K562 (cell line): ENCODE measurements at regions not wholly inside any gene's neighbourhood (a gene's known extent, or its start where the extent isn't known, plus 50 kb on each side); places are given as distances from the start of the nearest gene placed in this dataset.

Source experiments
- ATAC-seq: fragments of 200-7000 bp; cut with Tn5 transposase; 3 replicates; pipeline ENCODE4 v1.9.1; 2020; ENCODE audit warnings: moderate library complexity
- BruUV-seq: library from RNA; stranded (reverse); fragments of 400-500 nt; replicated peaks from 2 replicates; lab custom pipeline; 2021; lab: Mats Ljungman, UMichigan
- CTCF ChIA-PET: fragments of 300-600 bp; formaldehyde crosslinking; extraction: SDS; loops from one replicate; lab custom pipeline; 2021; ENCODE audit warnings: low intra/inter-chr PET ratio; lab: Yijun Ruan, JAX
- POLR2A ChIA-PET: fragments of 300-600, 350-650 bp; sonication (Branson Sonifier 250); formaldehyde crosslinking; extraction: SDS; loops from one replicate; lab custom pipeline; 2021; ENCODE audit warnings: antibody characterized with exemption, inconsistent platforms; lab: Yijun Ruan, JAX
- DNase-seq, 4 experiments: peaks; one replicate each; pipeline versions ENCODE4 v3.0.0 to v3.0.0-alpha.2; 2011 to 2018; ENCODE audit warnings: low spot score in 3 of 4, mixed read lengths in 3 of 4; ENCODE audit errors: extremely low read depth in 1 of 4
- FAIRE-seq: peaks from 2 replicates; lab custom pipeline; 2011; peaks lifted over from hg19 to GRCh38; lab: Jason Lieb, UNC
- H2AFZ ChIP-seq: 2 replicates; pipeline ENCODE4 v1.6.0; 2011; ENCODE audit warnings: low read depth, low read length, control low read depth, inconsistent platforms
- H3K27ac ChIP-seq: fragments of 200-600 bp; 3 replicates; pipeline ENCODE4 v1.8.0; 2011; ENCODE audit warnings: low read depth, mild to moderate bottlenecking, control low read depth, inconsistent platforms, low read length, moderate library complexity, mixed read lengths; ENCODE audit errors: extremely low read depth
- H3K27me3 ChIP-seq, 2 experiments: fragments of 300-600 bp in 1 of 2; 2 replicates in 1 of 2; 3 replicates in 1 of 2; pipeline versions ENCODE4 v1.6.0 to v1.8.0; 2011; ENCODE audit warnings: inconsistent platforms in 2 of 2, low read length in 2 of 2, mild to moderate bottlenecking in 1 of 2, mixed read lengths in 1 of 2, moderate library complexity in 1 of 2; ENCODE audit not compliant: control insufficient read depth in 2 of 2, insufficient read depth in 2 of 2
- H3K36me3 ChIP-seq: fragments of 300-600 bp; 3 replicates; pipeline ENCODE4 v1.8.0; 2011; ENCODE audit warnings: mild to moderate bottlenecking, low read length, inconsistent platforms; ENCODE audit not compliant: control insufficient read depth, insufficient read depth
- H3K4me1 ChIP-seq, 2 experiments: fragments of 200-600 bp in 1 of 2; replicated peaks in 1 of 2; 2 replicates in 1 of 2; 3 replicates in 1 of 2; pipeline versions ENCODE4 v1.5.1 to v1.8.0; 2011; ENCODE audit warnings: inconsistent platforms in 2 of 2, low read length in 2 of 2, mild to moderate bottlenecking in 1 of 2, mixed read lengths in 1 of 2, moderate library complexity in 1 of 2; ENCODE audit not compliant: control insufficient read depth in 2 of 2, insufficient read depth in 2 of 2
- H3K4me2 ChIP-seq: 2 replicates; pipeline ENCODE4 v1.6.1; 2011; ENCODE audit warnings: low read length, control low read depth, inconsistent platforms, mixed read lengths; ENCODE audit not compliant: insufficient read depth
- H3K4me3 ChIP-seq: fragments of 200-600 bp; sonication (generic), shearing (Covaris generic); 2 replicates; pipeline ENCODE4 v1.5.1; 2016; ENCODE audit warnings: control low read depth, inconsistent platforms
- H3K79me2 ChIP-seq: fragments of 200-600 bp; 3 replicates; pipeline ENCODE4 v1.8.0; 2011; ENCODE audit warnings: low read length, inconsistent platforms; ENCODE audit not compliant: control insufficient read depth, insufficient read depth
- H3K9ac ChIP-seq, 2 experiments: 2 replicates each; pipeline versions ENCODE4 v1.6.0 to v1.6.1; 2011; ENCODE audit warnings: low read depth in 2 of 2, low read length in 2 of 2, control low read depth in 1 of 2, inconsistent platforms in 1 of 2, mild to moderate bottlenecking in 1 of 2, mixed read lengths in 1 of 2; ENCODE audit not compliant: insufficient read depth in 1 of 2
- H3K9me1 ChIP-seq: one replicate; pipeline ENCODE4 v1.6.0; 2011; ENCODE audit warnings: inconsistent platforms, mild to moderate bottlenecking, low read length, moderate library complexity; ENCODE audit not compliant: control insufficient read depth, insufficient read depth
- H3K9me3 ChIP-seq: replicated peaks from 2 replicates; pipeline ENCODE4 v1.5.1; 2011; ENCODE audit warnings: low read depth, low read length, inconsistent platforms; ENCODE audit not compliant: control insufficient read depth, insufficient read depth
- H4K20me1 ChIP-seq: replicated peaks from 2 replicates; pipeline ENCODE4 v1.6.1; 2011; ENCODE audit warnings: low read length, inconsistent platforms, mixed read lengths; ENCODE audit not compliant: control insufficient read depth, insufficient read depth
- ASH1L ChIP-seq: fragments of 450-650 bp; IDR thresholded peaks from 2 replicates; pipeline ENCODE4 v1.6.1; 2018; ENCODE audit warnings: borderline replicate concordance, mild to moderate bottlenecking, low read depth; ENCODE audit not compliant: partially characterized antibody
- GATAD2B ChIP-seq: fragments of 450-650 bp; IDR thresholded peaks from 2 replicates; pipeline ENCODE4 v1.6.1; 2017; ENCODE audit warnings: mild to moderate bottlenecking, borderline replicate concordance
- HLTF ChIP-seq: fragments of 450-650 bp; IDR thresholded peaks from 2 replicates; pipeline ENCODE4 v1.6.1; 2016
- HMGN3 ChIP-seq: IDR thresholded peaks from 2 replicates; pipeline ENCODE4 v1.6.1; 2011; ENCODE audit warnings: borderline replicate concordance, low read depth, mild to moderate bottlenecking, mixed read lengths, low read length; ENCODE audit not compliant: insufficient read length; ENCODE audit errors: extremely low read depth
- KAT7 ChIP-seq: sonication (generic); formaldehyde crosslinking; IDR thresholded peaks from 2 replicates; pipeline ENCODE4 v1.8.0; 2022; ENCODE audit warnings: missing genetic modification reagents, mild to moderate bottlenecking, borderline replicate concordance
- LEF1 ChIP-seq: fragments of 450-650 bp; IDR thresholded peaks from 2 replicates; pipeline ENCODE4 v1.6.1; 2016; ENCODE audit warnings: mild to moderate bottlenecking
- MYBL2 ChIP-seq, 2 experiments: fragments of 450-650 bp in 1 of 2; sonication (generic) in 1 of 2; formaldehyde crosslinking in 1 of 2; IDR thresholded peaks; 2 replicates each; pipeline versions ENCODE4 v1.6.1 to v1.8.1; 2017 to 2022; ENCODE audit warnings: borderline replicate concordance in 1 of 2, inconsistent platforms in 1 of 2, low read depth in 1 of 2, mild to moderate bottlenecking in 1 of 2, missing genetic modification reagents in 1 of 2, moderate library complexity in 1 of 2
- NFIC ChIP-seq: fragments of 450-650 bp; IDR thresholded peaks from 2 replicates; pipeline ENCODE4 v1.6.1; 2017; ENCODE audit warnings: mild to moderate bottlenecking, inconsistent platforms
- TGIF2 ChIP-seq: sonication (generic); formaldehyde crosslinking; IDR thresholded peaks from 2 replicates; pipeline ENCODE4 v1.8.1; 2022; ENCODE audit warnings: mild to moderate bottlenecking, missing genetic modification reagents, moderate library complexity
- ZBTB8A ChIP-seq: fragments of 450-650 bp; IDR thresholded peaks from 2 replicates; pipeline ENCODE4 v1.6.1; 2018; ENCODE audit warnings: mild to moderate bottlenecking, moderate library complexity; ENCODE audit not compliant: partially characterized antibody
- ZEB2 ChIP-seq: fragments of 450-650 bp; IDR thresholded peaks from 2 replicates; pipeline ENCODE4 v1.6.1; 2016
- ZNF717 ChIP-seq: fragments of 250-450 bp; sonication (Bioruptor Pico); IDR thresholded peaks from 2 replicates; pipeline ENCODE4 v1.5.0; 2021
- WGBS: fragments of 100-300 bp; shearing (Covaris generic); methylation state at CpG from one replicate; pipeline ENCODE4 v1.1.6; 2016; ENCODE audit warnings: low coverage, mixed read lengths; ENCODE audit not compliant: insufficient coverage; ENCODE audit errors: missing lambda C conversion rate; 5-methylcytosine and 5-hydroxymethylcytosine counted together
- in situ Hi-C: fragments of 300-500 bp; cut with MboI; formaldehyde crosslinking; loops from 4 replicates; pipeline ENCODE4 v1.15.0; 2018; ENCODE audit warnings: inconsistent platforms, mixed read lengths
- intact Hi-C: fragments of 100-400 bp; cut with micrococcal nuclease; formaldehyde crosslinking; loops from 2 replicates; pipeline ENCODE4 v1.14.2; 2022
- TF ChIP-seq, protein P1 (sequence below): fragments of 250-450 bp; sonication (Bioruptor Pico); IDR thresholded peaks from 2 replicates; pipeline ENCODE4 v1.5.0; 2021; ENCODE audit warnings: mild to moderate bottlenecking, moderate library complexity
- TF ChIP-seq, protein P2 (sequence below): sonication (generic); formaldehyde crosslinking; IDR thresholded peaks from 2 replicates; pipeline ENCODE4 v1.8.0; 2022; ENCODE audit warnings: mild to moderate bottlenecking, missing genetic modification reagents
- TF ChIP-seq, protein P3 (sequence below): fragments of 250-450 bp; sonication (Bioruptor Pico); IDR thresholded peaks from 2 replicates; pipeline ENCODE4 v1.5.0; 2021; ENCODE audit warnings: mild to moderate bottlenecking, borderline replicate concordance

DNA sequence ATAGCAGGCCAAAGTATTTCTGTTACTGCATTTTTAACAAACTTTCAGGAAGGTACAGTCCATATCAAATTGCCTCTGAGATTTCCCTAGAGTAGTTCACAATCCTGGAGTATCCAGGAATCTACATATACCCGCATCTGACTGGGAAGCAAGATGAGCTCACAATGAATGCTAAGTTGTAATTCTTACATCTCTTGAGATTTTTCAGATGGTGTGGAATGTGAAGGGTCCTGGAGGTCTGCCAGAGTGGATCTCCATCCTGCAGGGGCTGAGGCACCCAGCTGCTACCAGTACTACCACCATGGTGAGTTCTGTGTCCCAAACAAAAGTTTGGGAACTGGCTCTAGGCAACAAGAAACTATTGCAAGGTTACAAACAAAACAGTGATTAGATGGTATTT lies 156.7 kb upstream of the CCDC54 start (continued):
- TF ChIP-seq, protein P1, sequence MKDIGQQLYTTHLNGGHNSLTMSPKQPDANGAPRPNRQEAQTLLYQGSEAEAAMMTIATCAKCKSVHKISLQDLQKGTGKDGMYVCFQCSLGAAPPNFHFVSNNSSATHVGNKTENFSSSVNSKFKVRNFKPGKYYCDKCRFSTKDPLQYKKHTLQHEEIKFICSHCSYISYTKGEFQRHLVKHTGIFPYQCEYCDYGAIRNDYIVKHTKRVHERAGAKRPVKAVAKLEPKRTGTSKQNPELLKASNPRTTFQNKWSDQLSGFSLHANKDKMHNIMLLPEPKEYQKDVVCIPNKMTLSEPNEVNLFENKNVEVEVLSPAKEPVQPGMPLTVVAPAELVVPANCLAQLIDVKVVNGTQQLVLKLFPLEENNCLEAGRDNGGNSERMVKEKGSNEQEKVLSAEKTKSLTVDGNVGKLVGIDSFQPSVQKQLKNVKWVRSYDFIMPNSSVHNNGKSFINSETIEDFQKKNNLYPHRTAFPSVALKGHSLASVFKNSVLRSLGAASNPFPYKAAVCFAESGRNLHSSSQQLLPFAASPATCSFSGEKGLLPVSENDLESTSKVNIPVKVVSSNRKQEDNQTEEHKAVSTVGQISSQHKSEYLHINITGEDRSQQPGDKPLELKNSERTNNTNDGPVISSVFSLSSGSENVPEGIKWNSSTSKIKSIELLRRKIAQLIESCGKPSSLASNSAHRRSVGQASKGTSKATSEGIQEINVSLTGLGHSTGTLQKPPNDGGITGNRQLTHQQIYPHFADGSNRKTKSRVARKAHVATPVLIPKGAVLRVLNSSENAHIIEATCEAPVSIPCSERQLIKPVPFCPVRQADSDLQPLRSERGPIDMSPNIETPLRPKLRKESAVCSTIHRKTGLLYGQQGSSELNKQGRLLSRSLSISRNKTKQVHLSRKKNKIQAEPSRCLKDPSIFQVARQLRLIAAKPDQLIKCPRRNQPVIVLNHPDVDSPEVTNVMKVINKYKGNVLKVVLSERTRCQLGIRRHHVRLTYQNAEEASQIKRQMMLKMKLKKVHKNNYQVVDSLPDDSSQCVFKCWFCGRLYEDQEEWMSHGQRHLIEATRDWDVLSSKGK (CRISPR knock-in tag), result no peak
- TF ChIP-seq LEF1 (no peak), MYBL2 (IDR thresholded peaks at IDR 0.05; ENCODE audit: low read depth) (no peak), MYBL2 (CRISPR knock-in tag; IDR thresholded peaks at IDR 0.05; ENCODE audit: borderline replicate concordance) (no peak), ZBTB8A (no peak)

DNA sequence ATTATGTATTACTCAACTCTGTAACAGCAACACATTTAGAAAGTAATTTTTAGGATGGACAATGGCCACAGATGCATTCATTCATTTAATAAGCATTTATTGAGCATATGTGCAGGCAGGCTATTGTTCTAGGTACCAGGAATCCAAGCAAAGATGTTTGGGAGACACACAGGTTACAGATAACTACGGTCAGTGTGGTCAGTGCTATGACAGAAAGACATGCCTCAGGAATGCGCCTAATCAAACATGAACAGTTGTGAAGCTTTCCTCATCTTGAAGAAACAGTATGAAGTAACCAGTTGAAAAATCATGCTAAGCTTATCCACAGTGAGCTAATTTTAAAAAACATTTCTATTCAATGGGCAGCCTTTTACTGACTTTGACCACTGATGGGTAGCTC lies 155.4 kb upstream of the CCDC54 start:
- POLR2A ChIA-PET, result no interaction called here
- no peaks in the 10 kb centered on the region for H3K36me3 ChIP-seq
- H3K27me3 ChIP-seq, result no peaks in the 10 kb centered on the region
- no TSS peak for BruUV-seq
- in situ Hi-C loops (no loop called here), intact Hi-C loops (no loop called here)
- no peaks in the 10 kb centered on the region for H3K4me1 ChIP-seq
- no peaks in the 10 kb centered on the region; the same call in 1 of the 2 replicates for H3K9me3 ChIP-seq
- no peak overlapping the region for H3K4me3 ChIP-seq
- no peaks in the 10 kb centered on the region for H4K20me1 ChIP-seq
- no peak overlapping the region for H3K4me2 ChIP-seq
- no peak overlapping the region for H3K9ac ChIP-seq
- FAIRE-seq (no peak), ATAC-seq (no peak), DNase-seq (no peak)
- no peak overlapping the region for H2AFZ ChIP-seq
- CTCF ChIA-PET, result no interaction called here
- no peak overlapping the region for H3K27ac ChIP-seq
- H3K79me2 ChIP-seq, result no peaks in the 10 kb centered on the region
- H3K9me1 ChIP-seq, result no peaks in the 10 kb centered on the region
- WGBS, result 8% methylated on average over 2 of the region's 2 CpGs
- TF ChIP-seq GATAD2B (no peak), NFIC (no peak), HLTF (no peak), ASH1L (no peak), ZEB2 (no peak), TGIF2 (no peak), KAT7 (CRISPR knock-in tag) (no peak), HMGN3 (no peak), ZNF717 (no peak)
- TF ChIP-seq, protein P2, sequence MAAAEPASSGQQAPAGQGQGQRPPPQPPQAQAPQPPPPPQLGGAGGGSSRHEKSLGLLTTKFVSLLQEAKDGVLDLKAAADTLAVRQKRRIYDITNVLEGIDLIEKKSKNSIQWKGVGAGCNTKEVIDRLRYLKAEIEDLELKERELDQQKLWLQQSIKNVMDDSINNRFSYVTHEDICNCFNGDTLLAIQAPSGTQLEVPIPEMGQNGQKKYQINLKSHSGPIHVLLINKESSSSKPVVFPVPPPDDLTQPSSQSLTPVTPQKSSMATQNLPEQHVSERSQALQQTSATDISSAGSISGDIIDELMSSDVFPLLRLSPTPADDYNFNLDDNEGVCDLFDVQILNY (CRISPR knock-in tag), result no peak
- TF ChIP-seq, protein P3, sequence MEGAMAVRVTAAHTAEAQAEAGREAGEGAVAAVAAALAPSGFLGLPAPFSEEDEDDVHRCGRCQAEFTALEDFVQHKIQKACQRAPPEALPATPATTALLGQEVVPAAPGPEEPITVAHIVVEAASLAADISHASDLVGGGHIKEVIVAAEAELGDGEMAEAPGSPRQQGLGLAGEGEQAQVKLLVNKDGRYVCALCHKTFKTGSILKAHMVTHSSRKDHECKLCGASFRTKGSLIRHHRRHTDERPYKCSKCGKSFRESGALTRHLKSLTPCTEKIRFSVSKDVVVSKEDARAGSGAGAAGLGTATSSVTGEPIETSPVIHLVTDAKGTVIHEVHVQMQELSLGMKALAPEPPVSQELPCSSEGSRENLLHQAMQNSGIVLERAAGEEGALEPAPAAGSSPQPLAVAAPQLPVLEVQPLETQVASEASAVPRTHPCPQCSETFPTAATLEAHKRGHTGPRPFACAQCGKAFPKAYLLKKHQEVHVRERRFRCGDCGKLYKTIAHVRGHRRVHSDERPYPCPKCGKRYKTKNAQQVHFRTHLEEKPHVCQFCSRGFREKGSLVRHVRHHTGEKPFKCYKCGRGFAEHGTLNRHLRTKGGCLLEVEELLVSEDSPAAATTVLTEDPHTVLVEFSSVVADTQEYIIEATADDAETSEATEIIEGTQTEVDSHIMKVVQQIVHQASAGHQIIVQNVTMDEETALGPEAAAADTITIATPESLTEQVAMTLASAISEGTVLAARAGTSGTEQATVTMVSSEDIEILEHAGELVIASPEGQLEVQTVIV (CRISPR knock-in tag), result no peak
